ENCODE measurements at regions not wholly inside any gene's neighbourhood (a gene's known extent, or its start where the extent isn't known, plus 50 kb on each side); places are given as distances from the start of the nearest gene placed in this dataset.

DNA sequence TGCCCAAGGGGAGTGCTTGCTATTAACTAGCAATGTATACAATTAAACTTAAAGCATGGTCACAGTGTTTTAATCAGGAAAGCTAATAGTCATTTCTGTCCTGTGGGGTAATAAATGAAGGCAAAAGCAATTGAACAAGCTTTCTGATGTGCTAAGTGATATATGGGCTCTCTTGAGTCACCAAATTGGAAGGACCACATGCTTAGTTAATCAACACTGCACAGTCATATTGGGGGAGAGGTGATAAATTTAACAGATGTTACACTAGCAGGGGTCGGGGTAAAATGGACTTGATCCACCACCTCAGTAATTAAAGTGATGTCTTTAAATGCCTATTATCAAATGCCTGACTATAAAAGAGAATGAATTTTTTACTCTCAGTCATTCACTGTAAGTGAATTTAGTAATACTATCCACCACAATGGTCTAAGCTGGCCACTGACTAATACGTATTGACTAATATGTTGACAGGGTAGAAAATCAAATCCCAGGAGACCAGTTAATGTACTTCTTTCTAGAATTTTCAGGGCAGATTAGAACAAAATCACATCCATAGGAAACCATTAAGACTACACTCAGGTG is 736.3 kb downstream of the RPS29 start (continued):
- TF ChIP-seq, protein P1, sequence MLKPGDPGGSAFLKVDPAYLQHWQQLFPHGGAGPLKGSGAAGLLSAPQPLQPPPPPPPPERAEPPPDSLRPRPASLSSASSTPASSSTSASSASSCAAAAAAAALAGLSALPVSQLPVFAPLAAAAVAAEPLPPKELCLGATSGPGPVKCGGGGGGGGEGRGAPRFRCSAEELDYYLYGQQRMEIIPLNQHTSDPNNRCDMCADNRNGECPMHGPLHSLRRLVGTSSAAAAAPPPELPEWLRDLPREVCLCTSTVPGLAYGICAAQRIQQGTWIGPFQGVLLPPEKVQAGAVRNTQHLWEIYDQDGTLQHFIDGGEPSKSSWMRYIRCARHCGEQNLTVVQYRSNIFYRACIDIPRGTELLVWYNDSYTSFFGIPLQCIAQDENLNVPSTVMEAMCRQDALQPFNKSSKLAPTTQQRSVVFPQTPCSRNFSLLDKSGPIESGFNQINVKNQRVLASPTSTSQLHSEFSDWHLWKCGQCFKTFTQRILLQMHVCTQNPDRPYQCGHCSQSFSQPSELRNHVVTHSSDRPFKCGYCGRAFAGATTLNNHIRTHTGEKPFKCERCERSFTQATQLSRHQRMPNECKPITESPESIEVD (tag by site-specific recombination; IDR thresholded peaks at IDR 0.05) = no peak
- TF ChIP-seq REPIN1 (tag by site-specific recombination; IDR thresholded peaks at IDR 0.05; ENCODE audit: low read depth) = no peak
- TF ChIP-seq, protein P2, sequence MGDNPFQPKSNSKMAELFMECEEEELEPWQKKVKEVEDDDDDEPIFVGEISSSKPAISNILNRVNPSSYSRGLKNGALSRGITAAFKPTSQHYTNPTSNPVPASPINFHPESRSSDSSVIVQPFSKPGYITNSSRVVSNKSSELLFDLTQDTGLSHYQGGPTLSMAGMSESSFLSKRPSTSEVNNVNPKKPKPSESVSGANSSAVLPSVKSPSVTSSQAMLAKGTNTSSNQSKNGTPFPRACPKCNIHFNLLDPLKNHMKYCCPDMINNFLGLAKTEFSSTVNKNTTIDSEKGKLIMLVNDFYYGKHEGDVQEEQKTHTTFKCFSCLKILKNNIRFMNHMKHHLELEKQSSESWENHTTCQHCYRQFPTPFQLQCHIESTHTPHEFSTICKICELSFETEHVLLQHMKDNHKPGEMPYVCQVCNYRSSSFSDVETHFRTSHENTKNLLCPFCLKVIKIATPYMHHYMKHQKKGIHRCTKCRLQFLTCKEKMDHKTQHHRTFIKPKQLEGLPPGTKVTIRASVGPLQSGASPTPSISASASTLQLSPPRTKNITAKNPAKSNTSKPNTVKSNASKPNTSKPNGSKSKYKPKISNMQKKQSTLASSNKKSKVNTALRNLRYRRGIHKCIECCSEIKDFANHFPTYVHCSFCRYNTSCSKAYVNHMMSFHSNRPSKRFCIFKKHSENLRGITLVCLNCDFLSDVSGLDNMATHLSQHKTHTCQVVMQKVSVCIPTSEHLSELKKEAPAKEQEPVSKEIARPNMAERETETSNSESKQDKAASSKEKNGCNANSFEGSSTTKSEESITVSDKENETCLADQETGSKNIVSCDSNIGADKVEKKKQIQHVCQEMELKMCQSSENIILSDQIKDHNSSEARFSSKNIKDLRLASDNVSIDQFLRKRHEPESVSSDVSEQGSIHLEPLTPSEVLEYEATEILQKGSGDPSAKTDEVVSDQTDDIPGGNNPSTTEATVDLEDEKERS (tag by site-specific recombination; IDR thresholded peaks at IDR 0.05) = no peak
- no peak for TF ChIP-seq ZNF658 (tag by site-specific recombination; IDR thresholded peaks at IDR 0.05)
- TF ChIP-seq ZNF768 (tag by site-specific recombination; IDR thresholded peaks at IDR 0.05) = no peak
- no peak for TF ChIP-seq ZNF791 (tag by site-specific recombination; IDR thresholded peaks at IDR 0.05)
- TF ChIP-seq MEIS1 (CRISPR knock-in tag; IDR thresholded peaks at IDR 0.05; ENCODE audit: borderline replicate concordance) = no peak

DNA sequence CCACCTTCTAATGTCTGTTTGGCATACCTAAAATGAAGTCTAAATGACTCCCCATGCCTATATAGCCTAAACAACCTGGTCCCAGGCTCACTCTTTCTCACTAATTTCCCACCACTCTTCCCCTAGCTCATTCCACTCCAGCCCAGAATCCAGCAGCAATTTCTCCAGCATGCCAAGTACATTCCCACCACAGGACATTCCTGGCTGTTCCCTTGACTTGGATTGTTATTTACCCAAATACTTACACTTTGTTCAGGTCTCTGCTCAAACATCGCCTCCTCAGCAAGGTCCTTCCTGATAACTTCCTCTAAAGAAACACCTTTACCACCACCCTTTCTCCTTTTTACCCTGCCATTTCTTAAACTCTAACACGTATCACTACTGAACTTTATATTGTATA is 743.4 kb downstream of the RPS29 start:
- CTCF ChIA-PET = no interaction called here
- TF ChIP-seq ZNF274 (IDR thresholded peaks at IDR 0.05; ENCODE audit: low read length) (no peak), ZNF274 (tag by site-specific recombination; IDR thresholded peaks at IDR 0.05; ENCODE audit: borderline replicate concordance) (no peak)
- no peaks in the 10 kb centered on the region for H3K4me1 ChIP-seq (ENCODE audit: control insufficient read depth, insufficient read depth, low read length)
- H3K4me3 ChIP-seq (ENCODE audit: low read depth, low read length) = no peak overlapping the region
- no peak overlapping the region for H3K27ac ChIP-seq (ENCODE audit: extremely low read depth, low read depth, low read length)
- no peaks in the 10 kb centered on the region for H3K9me3 ChIP-seq (ENCODE audit: control insufficient read depth, insufficient read depth, low read depth, low read length)
- POLR2A ChIA-PET = no interaction called here
- H3K36me3 ChIP-seq (ENCODE audit: control insufficient read depth in 2 of 2, insufficient read depth in 1 of 2, low read length in 2 of 2) = no peaks in the 10 kb centered on the region

DNA sequence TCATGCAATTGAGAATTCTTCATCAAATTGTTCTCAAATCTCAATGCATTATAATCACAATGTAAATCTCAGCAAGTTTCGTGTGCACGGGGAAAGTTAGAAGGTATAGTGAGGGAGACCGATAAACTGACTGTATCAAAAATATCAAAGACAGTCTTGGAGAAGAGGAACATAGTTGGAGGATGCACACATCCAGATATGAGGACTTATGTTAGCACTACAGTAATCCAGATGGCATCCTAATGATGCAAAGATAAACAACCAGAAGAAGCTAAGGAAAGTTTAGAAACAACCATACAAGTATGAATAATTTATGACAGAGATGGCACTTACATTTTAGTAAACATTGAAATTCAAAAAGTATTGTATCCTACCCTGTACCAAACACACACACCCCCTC is 760.1 kb downstream of the RPS29 start:
- CTCF ChIA-PET = no interaction called here
- TF ChIP-seq, protein P3, sequence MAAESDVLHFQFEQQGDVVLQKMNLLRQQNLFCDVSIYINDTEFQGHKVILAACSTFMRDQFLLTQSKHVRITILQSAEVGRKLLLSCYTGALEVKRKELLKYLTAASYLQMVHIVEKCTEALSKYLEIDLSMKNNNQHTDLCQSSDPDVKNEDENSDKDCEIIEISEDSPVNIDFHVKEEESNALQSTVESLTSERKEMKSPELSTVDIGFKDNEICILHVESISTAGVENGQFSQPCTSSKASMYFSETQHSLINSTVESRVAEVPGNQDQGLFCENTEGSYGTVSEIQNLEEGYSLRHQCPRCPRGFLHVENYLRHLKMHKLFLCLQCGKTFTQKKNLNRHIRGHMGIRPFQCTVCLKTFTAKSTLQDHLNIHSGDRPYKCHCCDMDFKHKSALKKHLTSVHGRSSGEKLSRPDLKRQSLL (tag by site-specific recombination; IDR thresholded peaks at IDR 0.05) = no peak
- TF ChIP-seq, protein P1 (tag by site-specific recombination; IDR thresholded peaks at IDR 0.05) = no peak
- TF ChIP-seq ZNF529 (tag by site-specific recombination; IDR thresholded peaks at IDR 0.05; ENCODE audit: insufficient replicate concordance) (no peak), ZNF302 (tag by site-specific recombination; IDR thresholded peaks at IDR 0.05; ENCODE audit: low read depth) (no peak), ZNF324 (tag by site-specific recombination; IDR thresholded peaks at IDR 0.05) (no peak), HOXC10 (CRISPR knock-in tag; IDR thresholded peaks at IDR 0.05) (no peak), ZNF544 (tag by site-specific recombination; IDR thresholded peaks at IDR 0.05) (no peak), SP7 (tag by site-specific recombination; IDR thresholded peaks at IDR 0.05) (no peak), KLF10 (tag by site-specific recombination; IDR thresholded peaks at IDR 0.05) (no peak), HOXD13 (CRISPR knock-in tag; IDR thresholded peaks at IDR 0.05; ENCODE audit: borderline replicate concordance) (no peak), ZNF670 (tag by site-specific recombination; IDR thresholded peaks at IDR 0.05; ENCODE audit: low read depth) (no peak), SALL2 (tag by site-specific recombination; IDR thresholded peaks at IDR 0.05; ENCODE audit: borderline replicate concordance) (no peak), ZNF76 (tag by site-specific recombination; IDR thresholded peaks at IDR 0.05; ENCODE audit: borderline replicate concordance, low read depth) (no peak)
- H3K4me1 ChIP-seq (ENCODE audit: control insufficient read depth, insufficient read depth, low read length) = no peaks in the 10 kb centered on the region
- no peaks in the 10 kb centered on the region for H3K36me3 ChIP-seq (ENCODE audit: control insufficient read depth in 2 of 2, insufficient read depth in 1 of 2, low read length in 2 of 2)
- no peak overlapping the region for H3K4me3 ChIP-seq (ENCODE audit: low read depth, low read length)
- no peaks in the 10 kb centered on the region for H3K9me3 ChIP-seq (ENCODE audit: control insufficient read depth, insufficient read depth, low read depth, low read length)
- POLR2A ChIA-PET = no interaction called here
- no peak overlapping the region for H3K27ac ChIP-seq (ENCODE audit: extremely low read depth, low read depth, low read length)
